ENCODE measurements at regions not wholly inside any gene's neighbourhood (a gene's known extent, or its start where the extent isn't known, plus 50 kb on each side); places are given as distances from the start of the nearest gene placed in this dataset.

GRCh38 chr10:21092683-21093524 lies 195.8 kb upstream of the NEBL start:
- DNase-seq (ENCODE audit: low read depth): no peak

GRCh38 chr10:21090609-21091082 lies 193.5 kb upstream of the NEBL start:
- no peak for DNase-seq (ENCODE audit: low read depth)

DNA sequence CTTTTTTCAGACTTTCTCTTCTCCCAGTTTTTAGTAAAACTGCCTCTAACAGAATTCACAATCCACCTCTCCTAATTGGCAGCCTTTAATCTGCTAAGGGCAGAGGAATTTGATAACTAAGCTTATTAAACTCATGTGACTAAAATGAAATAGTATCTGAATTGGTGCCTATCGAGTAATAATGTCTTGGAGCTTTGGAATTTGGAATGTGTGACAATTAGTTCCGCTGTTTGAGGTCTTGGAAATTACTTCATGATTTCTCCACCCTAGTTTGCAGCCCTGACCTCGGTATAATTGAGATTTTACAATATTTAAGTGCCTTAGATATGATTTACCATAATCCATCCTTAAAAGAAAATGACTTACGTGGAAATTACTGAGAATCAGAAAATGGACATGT lies 190.4 kb upstream of the NEBL start:
- DNase-seq (ENCODE audit: low read depth): no peak

GRCh38 chr10:21084700-21085099 lies 187.6 kb upstream of the NEBL start:
- DNase-seq (ENCODE audit: low read depth): no peak

GRCh38 chr10:21083861-21084260 lies 186.8 kb upstream of the NEBL start:
- no peak for DNase-seq (ENCODE audit: low read depth)

DNA sequence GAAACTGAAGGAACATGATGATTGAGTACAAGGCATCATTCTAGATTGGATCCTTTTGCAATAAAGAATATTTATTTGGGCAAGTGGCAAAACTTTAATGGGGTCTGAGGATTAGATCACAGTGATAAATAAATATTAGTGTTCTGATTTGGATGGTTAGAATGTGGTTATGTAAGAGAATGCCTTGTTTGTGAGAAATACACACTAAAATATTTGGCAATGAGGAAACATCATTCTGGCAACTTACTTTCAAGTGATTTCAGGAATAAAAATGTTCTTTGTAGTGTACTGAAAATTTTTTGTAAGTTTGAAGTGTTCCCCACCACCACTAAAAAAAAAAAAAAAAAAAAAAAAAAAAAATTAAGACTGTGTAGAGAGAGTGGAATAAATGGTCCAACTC lies 185.1 kb upstream of the NEBL start:
- DNase-seq (ENCODE audit: low read depth): no peak

DNA sequence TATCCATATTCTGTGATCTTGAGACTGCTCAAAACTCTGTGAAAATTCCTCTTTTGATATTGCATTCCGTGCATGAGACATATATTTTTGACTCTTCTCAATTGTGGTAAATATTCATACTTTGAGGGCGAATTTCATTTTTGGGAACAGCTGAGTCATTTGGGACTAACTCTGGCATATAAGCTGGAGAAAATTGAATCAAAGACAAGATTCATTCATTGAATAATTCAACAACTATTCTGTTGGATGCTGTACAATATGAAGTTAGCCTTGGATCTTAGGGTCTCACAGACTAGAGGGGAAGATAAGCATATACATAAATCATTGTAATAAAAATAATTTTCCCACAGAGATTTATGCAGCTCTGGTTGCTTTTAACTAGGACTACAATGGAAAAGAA lies 183.2 kb upstream of the NEBL start:
- peak; percentile 6 for DNase-seq (ENCODE audit: low read depth)

DNA sequence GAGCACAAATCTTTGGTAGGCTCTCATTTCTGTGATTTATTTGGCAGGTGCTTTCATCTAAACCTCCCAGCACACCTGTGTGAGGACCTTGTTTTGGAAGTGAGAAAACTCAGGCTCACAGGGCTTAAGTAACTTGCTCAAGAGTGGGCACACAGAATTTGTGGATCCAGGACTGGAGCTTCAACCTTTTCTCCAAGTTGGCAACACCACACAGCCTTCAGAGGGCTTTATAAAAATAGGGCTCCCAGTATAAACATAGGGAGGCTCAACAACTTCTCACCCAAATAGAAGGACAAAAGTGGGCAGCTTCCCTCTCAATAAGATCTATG lies 182.2 kb upstream of the NEBL start:
- DNase-seq (ENCODE audit: low read depth): no peak

GRCh38 chr10:21078410-21079329 lies 181.6 kb upstream of the NEBL start:
- peak; percentile 46 for DNase-seq (ENCODE audit: low read depth)

GRCh38 chr10:21077681-21078080 lies 180.6 kb upstream of the NEBL start:
- no peak for DNase-seq (ENCODE audit: low read depth)

GRCh38 chr10:21076381-21076780 lies 179.3 kb upstream of the NEBL start:
- no peak for DNase-seq (ENCODE audit: low read depth)

DNA sequence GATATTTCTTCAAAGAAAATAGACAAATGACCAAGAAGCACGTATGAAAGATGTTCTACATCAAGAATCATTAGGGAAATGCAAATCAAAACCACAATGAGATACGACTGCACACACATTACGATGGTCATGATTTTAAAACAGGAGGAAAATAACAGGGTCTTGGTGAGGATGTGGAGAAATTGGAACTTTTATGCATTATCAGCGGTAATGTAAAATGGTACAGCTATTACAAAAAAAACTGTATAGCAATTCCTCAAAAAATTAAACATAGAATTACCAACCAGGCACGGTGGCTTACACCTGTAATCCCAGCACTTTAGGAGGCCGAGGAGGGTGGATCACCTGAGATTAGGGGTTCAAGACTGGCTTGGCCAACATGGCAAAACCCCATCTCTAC lies 178.8 kb upstream of the NEBL start:
- DNase-seq (ENCODE audit: low read depth): no peak

GRCh38 chr10:21071001-21071673 lies 174.0 kb upstream of the NEBL start:
- DNase-seq (ENCODE audit: low read depth): no peak

- DNase-seq (ENCODE audit: low read depth): no peak
These were observed 173.0 kb upstream of the NEBL start for GRCh38 chr10:21069929-21070700.

DNA sequence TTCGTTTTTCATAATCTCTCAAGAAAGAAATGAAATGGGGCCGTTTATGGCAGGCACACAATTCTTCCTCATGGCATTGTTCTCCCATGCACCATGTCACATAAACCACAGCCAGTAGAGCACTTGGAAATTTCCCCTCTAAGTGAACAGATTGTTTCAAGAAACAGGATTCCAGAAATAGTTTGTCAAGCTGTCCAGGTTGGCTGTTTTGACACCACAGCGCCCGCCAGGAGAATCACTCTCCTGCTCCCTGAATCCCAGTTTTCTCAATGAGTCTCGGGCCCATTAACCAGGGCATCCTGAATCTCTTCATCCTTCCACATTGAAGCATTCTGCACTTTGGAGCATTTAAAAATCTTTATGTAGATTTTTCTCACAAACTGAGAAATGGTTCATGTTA lies 172.2 kb upstream of the NEBL start:
- no peak for DNase-seq (ENCODE audit: low read depth)

- DNase-seq (ENCODE audit: low read depth): no peak
These were observed 171.0 kb upstream of the NEBL start for GRCh38 chr10:21068026-21068656.

DNA sequence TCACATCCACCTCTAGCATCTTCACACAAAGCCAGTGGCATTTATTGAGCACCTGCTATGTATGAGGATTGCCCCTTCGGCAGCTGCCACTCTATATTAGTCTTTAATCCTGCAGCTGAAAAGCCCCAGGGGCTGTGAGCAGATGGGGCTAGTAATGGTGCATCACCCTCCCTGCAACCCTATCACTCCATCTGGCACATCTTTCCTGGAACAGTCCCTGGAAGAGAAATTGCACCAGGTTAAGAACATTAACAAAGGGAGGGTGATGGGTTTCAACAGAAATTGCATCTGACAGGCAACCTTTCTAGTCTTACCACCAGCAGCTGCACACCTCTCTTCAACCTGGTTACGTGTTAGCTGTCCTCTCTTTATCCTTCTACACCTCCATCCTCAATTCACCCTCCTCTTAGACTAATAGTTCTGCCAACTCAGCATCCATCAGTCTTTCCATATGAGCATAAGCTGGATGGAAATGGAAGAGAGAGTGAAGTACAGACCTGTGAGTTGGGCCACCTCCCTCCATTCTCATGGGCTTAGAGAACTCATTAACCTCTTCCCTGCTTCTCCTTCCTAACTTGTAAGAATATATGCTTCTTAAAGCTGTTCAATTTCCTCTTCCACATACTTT lies 168.6 kb upstream of the NEBL start:
- DNase-seq (ENCODE audit: low read depth): no peak

- no peak for DNase-seq (ENCODE audit: low read depth)
These were observed 164.9 kb upstream of the NEBL start for GRCh38 chr10:21061982-21062381.

- no peak for DNase-seq (ENCODE audit: low read depth)
These were observed 164.1 kb upstream of the NEBL start for GRCh38 chr10:21061184-21061583.

DNA sequence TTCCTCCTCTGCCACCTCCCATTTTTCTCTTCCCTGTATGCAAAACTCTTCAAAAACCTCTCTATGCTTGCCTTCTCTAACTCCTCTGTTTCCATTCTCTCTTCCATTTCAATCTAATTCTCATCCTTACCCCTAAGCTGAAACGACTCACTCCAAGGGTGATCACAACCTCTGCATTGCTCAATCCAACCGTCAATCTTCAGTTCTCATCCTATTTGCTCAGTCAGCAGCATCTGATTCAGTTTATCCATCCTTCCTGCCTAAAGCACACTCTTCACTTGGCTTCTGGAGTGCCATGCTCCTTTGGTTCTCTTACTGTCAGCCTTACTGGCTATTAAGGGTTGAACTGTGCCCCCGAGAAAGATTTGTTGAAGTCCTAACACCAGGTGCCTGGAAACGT lies 163.5 kb upstream of the NEBL start:
- no peak for DNase-seq (ENCODE audit: low read depth)

GRCh38 chr10:21057989-21058388 lies 160.9 kb upstream of the NEBL start:
- no peak for DNase-seq (ENCODE audit: low read depth)

All from stromal cell of bone marrow (primary cell).